ENCODE measurements at regions not wholly inside any gene's neighbourhood (a gene's known extent, or its start where the extent isn't known, plus 50 kb on each side); places are given as distances from the start of the nearest gene placed in this dataset.

DNA sequence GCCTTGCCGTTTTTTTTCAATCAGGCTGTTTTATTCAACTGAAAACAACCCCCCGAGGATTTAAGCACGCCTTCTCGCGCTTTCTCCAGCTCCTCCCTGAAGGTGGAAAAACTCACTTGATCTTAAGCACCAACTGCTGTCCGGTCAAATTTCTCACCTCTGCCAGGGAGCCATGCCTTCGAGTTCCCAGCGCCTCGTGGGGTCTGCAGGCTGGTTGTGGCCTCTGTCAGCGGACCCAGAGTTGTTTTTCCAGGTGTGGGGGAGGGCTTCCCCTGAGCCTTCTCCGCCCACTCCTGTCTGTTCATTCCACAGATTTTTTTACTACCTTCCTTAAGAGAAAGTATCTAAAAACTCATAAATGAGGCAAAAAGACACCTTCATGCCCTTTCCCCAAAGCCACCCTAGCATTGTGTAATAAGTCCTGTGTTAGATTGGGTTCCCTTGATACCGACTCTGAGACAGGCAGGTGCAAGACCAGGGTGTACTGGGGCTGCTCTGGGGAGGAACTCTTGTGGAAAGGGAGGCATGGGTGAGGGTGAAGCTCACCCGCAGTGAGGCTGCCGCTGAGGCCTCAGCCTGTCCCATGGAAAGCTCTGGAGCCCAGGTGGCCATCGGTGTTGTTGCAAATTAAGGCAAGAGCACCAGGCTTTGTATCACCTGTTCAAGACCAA lies 101.6 kb downstream of the AXIN2 start:
- no peak overlapping the region for H3K27ac ChIP-seq (ENCODE audit: low read length)
- no peaks in the 10 kb centered on the region for H3K4me1 ChIP-seq (ENCODE audit: insufficient read depth, low read length)
- no peaks in the 10 kb centered on the region for H4K20me1 ChIP-seq (ENCODE audit: insufficient read depth, low read length)
- H3K9me3 ChIP-seq (ENCODE audit: insufficient read depth, low read length, severe bottlenecking) = no peaks in the 10 kb centered on the region
- H3K27me3 ChIP-seq (ENCODE audit: insufficient read depth, low read length, poor library complexity) = no peaks in the 10 kb centered on the region
- ATAC-seq (ENCODE audit: insufficient read depth, low read depth) (no peak), DNase-seq (no peak)
- TF ChIP-seq EZH2 (IDR thresholded peaks at IDR 0.05; ENCODE audit: borderline replicate concordance, low read depth, low read length, severe bottlenecking) = no peak
- TF ChIP-seq, protein P1, sequence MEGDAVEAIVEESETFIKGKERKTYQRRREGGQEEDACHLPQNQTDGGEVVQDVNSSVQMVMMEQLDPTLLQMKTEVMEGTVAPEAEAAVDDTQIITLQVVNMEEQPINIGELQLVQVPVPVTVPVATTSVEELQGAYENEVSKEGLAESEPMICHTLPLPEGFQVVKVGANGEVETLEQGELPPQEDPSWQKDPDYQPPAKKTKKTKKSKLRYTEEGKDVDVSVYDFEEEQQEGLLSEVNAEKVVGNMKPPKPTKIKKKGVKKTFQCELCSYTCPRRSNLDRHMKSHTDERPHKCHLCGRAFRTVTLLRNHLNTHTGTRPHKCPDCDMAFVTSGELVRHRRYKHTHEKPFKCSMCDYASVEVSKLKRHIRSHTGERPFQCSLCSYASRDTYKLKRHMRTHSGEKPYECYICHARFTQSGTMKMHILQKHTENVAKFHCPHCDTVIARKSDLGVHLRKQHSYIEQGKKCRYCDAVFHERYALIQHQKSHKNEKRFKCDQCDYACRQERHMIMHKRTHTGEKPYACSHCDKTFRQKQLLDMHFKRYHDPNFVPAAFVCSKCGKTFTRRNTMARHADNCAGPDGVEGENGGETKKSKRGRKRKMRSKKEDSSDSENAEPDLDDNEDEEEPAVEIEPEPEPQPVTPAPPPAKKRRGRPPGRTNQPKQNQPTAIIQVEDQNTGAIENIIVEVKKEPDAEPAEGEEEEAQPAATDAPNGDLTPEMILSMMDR (IDR thresholded peaks at IDR 0.05; ENCODE audit: borderline replicate concordance, extremely low read depth, low read length, poor library complexity, severe bottlenecking) = no peak
- H3K4me2 ChIP-seq (ENCODE audit: insufficient read depth, low read length) = no peak overlapping the region
- H3K9ac ChIP-seq (ENCODE audit: low read depth, low read length) = no peak overlapping the region
- no peaks in the 10 kb centered on the region for H3K36me3 ChIP-seq (ENCODE audit: insufficient read depth, low read length)
- H2AFZ ChIP-seq (ENCODE audit: low read depth, low read length) = no peak overlapping the region
- H3K4me3 ChIP-seq (ENCODE audit: low read depth in 1 of 2, low read length in 2 of 2) = no peak overlapping the region
- H3K79me2 ChIP-seq (ENCODE audit: insufficient read depth, low read length) = no peaks in the 10 kb centered on the region

- H3K4me2 ChIP-seq (ENCODE audit: insufficient read depth, low read length) = no peak overlapping the region
These were observed 103.7 kb downstream of the AXIN2 start for GRCh38 chr17:65457635-65458257.

GRCh38 chr17:65457183-65457582 lies 104.3 kb downstream of the AXIN2 start:
- ATAC-seq (ENCODE audit: insufficient read depth, low read depth) (no peak), DNase-seq (no peak)
- Histone ChIP-seq H3K9ac (ENCODE audit: low read depth, low read length) (no peak overlapping the region), H3K4me3 (ENCODE audit: low read depth in 1 of 2, low read length in 2 of 2) (no peak overlapping the region), H3K4me2 (ENCODE audit: insufficient read depth, low read length) (no peak overlapping the region), H3K27me3 (ENCODE audit: insufficient read depth, low read length, poor library complexity) (no peaks in the 10 kb centered on the region), H3K79me2 (ENCODE audit: insufficient read depth, low read length) (no peaks in the 10 kb centered on the region), H2AFZ (ENCODE audit: low read depth, low read length) (no peak overlapping the region), H4K20me1 (ENCODE audit: insufficient read depth, low read length) (no peaks in the 10 kb centered on the region), H3K36me3 (ENCODE audit: insufficient read depth, low read length) (no peaks in the 10 kb centered on the region), H3K9me3 (ENCODE audit: insufficient read depth, low read length, severe bottlenecking) (no peaks in the 10 kb centered on the region), H3K27ac (ENCODE audit: low read length) (no peak overlapping the region), H3K4me1 (ENCODE audit: insufficient read depth, low read length) (no peaks in the 10 kb centered on the region)
- no peak for TF ChIP-seq EZH2 (IDR thresholded peaks at IDR 0.05; ENCODE audit: borderline replicate concordance, low read depth, low read length, severe bottlenecking)
- TF ChIP-seq, protein P1 (IDR thresholded peaks at IDR 0.05; ENCODE audit: borderline replicate concordance, extremely low read depth, low read length, poor library complexity, severe bottlenecking) = no peak

More at GRCh38 chr17:65457635-65458257, 103.7 kb downstream of the AXIN2 start:
- no peaks in the 10 kb centered on the region for H3K9me3 ChIP-seq (ENCODE audit: insufficient read depth, low read length, severe bottlenecking)
- H3K27ac ChIP-seq (ENCODE audit: low read length) = no peak overlapping the region
- ATAC-seq (ENCODE audit: insufficient read depth, low read depth) (no peak; the same call in 2 of the 3 replicates), DNase-seq (no peak)
- H3K9ac ChIP-seq (ENCODE audit: low read depth, low read length) = no peak overlapping the region
- H3K27me3 ChIP-seq (ENCODE audit: insufficient read depth, low read length, poor library complexity) = no peaks in the 10 kb centered on the region
- no peaks in the 10 kb centered on the region for H3K79me2 ChIP-seq (ENCODE audit: insufficient read depth, low read length)
- no peak overlapping the region for H3K4me3 ChIP-seq (ENCODE audit: low read depth in 1 of 2, low read length in 2 of 2)
- H3K4me1 ChIP-seq (ENCODE audit: insufficient read depth, low read length) = no peaks in the 10 kb centered on the region
- no peaks in the 10 kb centered on the region for H3K36me3 ChIP-seq (ENCODE audit: insufficient read depth, low read length)
- no peak for TF ChIP-seq EZH2 (IDR thresholded peaks at IDR 0.05; ENCODE audit: borderline replicate concordance, low read depth, low read length, severe bottlenecking)
- TF ChIP-seq, protein P1 (IDR thresholded peaks at IDR 0.05; ENCODE audit: borderline replicate concordance, extremely low read depth, low read length, poor library complexity, severe bottlenecking) = no peak
- no peak overlapping the region for H2AFZ ChIP-seq (ENCODE audit: low read depth, low read length)
- H4K20me1 ChIP-seq (ENCODE audit: insufficient read depth, low read length) = no peaks in the 10 kb centered on the region

All from DND-41 (cell line).